HCT116 (cell line): ENCODE measurements at regions not wholly inside any gene's neighbourhood (a gene's known extent, or its start where the extent isn't known, plus 50 kb on each side); places are given as distances from the start of the nearest gene placed in this dataset.

Experiments used
- ATAC-seq: fragments of 200-7000 bp; cut with Tn5 transposase; 2 replicates; pipeline ENCODE4 v1.9.1; 2020; ENCODE audit warnings: mild to moderate bottlenecking, moderate library complexity
- BruUV-seq: library from RNA; stranded (reverse); fragments of 400-500 nt; replicated peaks from 2 replicates; lab custom pipeline; 2021; lab: Mats Ljungman, UMichigan
- CTCF ChIA-PET: fragments of 300-600 bp; sonication (Branson Sonifier 250); formaldehyde crosslinking; loops from one replicate; lab custom pipeline; 2021; ENCODE audit warnings: antibody characterized with exemption; lab: Charles Lee
- POLR2A ChIA-PET: fragments of 300-600, 350-600 bp; sonication (Branson Sonifier 250); formaldehyde crosslinking; loops from one replicate; lab custom pipeline; 2021; ENCODE audit warnings: antibody characterized with exemption; lab: Charles Lee
- RAD21 ChIA-PET, 2 experiments: fragments of 300-600 bp; sonication (Branson Sonifier 250); formaldehyde crosslinking; loops; one replicate each; lab custom pipeline; 2023; ENCODE audit warnings: low total read pairs in 2 of 2; ENCODE audit not compliant: uncharacterized antibody in 2 of 2, unreplicated experiment in 2 of 2, low non-redundant PET in 1 of 2; lab: Charles Lee
- DNase-seq: peaks from one replicate; pipeline ENCODE4 v3.0.0-alpha.2; 2010; ENCODE audit warnings: low read depth, low spot score
- H2AFZ ChIP-seq: fragments of 200-600 bp; shearing (Covaris generic), sonication (generic); 2 replicates; pipeline ENCODE4 v1.6.1; 2017; ENCODE audit warnings: low read depth, mixed run types, mixed read lengths, antibody characterized with exemption, low read length; ENCODE audit not compliant: poor library complexity, severe bottlenecking
- H3K27ac ChIP-seq: 2 replicates; pipeline ENCODE4 v1.5.1; 2012; ENCODE audit warnings: low read depth, low read length
- H3K27me3 ChIP-seq: fragments of 200-600 bp; sonication (generic); 2 replicates; pipeline ENCODE4 v1.6.1; 2016; ENCODE audit warnings: mixed run types, low read length, mixed read lengths; ENCODE audit not compliant: insufficient read depth
- H3K36me3 ChIP-seq, 2 experiments: fragments of 200-500 bp in 1 of 2; fragments of 200-600 bp in 1 of 2; sonication (Bioruptor generic) in 1 of 2; sonication (generic) in 1 of 2; 2 replicates each; pipeline versions ENCODE4 v1.5.1 to v1.6.1; 2014 to 2016; ENCODE audit warnings: low read length in 2 of 2, inconsistent platforms in 1 of 2, mixed read lengths in 1 of 2, mixed run types in 1 of 2; ENCODE audit not compliant: insufficient read depth in 2 of 2, control insufficient read depth in 1 of 2
- H3K4me1 ChIP-seq, 2 experiments: fragments of 200-600 bp in 1 of 2; sonication (generic) in 1 of 2; 2 replicates each; pipeline versions ENCODE4 v1.5.1 to v1.6.1; 2012 to 2017; ENCODE audit warnings: low read length in 2 of 2, inconsistent platforms in 1 of 2, mild to moderate bottlenecking in 1 of 2, mixed read lengths in 1 of 2, mixed run types in 1 of 2, moderate library complexity in 1 of 2; ENCODE audit not compliant: insufficient read depth in 2 of 2, control insufficient read depth in 1 of 2
- H3K4me2 ChIP-seq: fragments of 200-600 bp; sonication (generic); 2 replicates; pipeline ENCODE4 v1.6.1; 2017; ENCODE audit warnings: mixed run types, low read length, mixed read lengths
- H3K4me3 ChIP-seq, 2 experiments: fragments of 200-600 bp in 1 of 2; sonication (generic) in 1 of 2; replicated peaks in 1 of 2; 2 replicates each; pipeline ENCODE4 v1.5.1; 2011 to 2016; ENCODE audit warnings: low read length in 2 of 2, control low read depth in 1 of 2, low read depth in 1 of 2, mild to moderate bottlenecking in 1 of 2, mixed read lengths in 1 of 2, mixed run types in 1 of 2
- H3K79me2 ChIP-seq: fragments of 200-600 bp; sonication (generic); 2 replicates; pipeline ENCODE4 v1.6.1; 2017; ENCODE audit warnings: mild to moderate bottlenecking, mixed run types, low read length, moderate library complexity, mixed read lengths; ENCODE audit not compliant: insufficient read depth
- H3K9ac ChIP-seq: fragments of 200-600 bp; sonication (generic); 2 replicates; pipeline ENCODE4 v1.6.1; 2016; ENCODE audit warnings: low read length, mixed read lengths
- H3K9me2 ChIP-seq: fragments of 200-600 bp; sonication (generic), shearing (Covaris generic); 2 replicates; pipeline ENCODE4 v1.6.1; 2017; ENCODE audit warnings: mixed run types, mild to moderate bottlenecking, moderate library complexity; ENCODE audit not compliant: insufficient read depth
- H3K9me3 ChIP-seq, 2 experiments: fragments of 200-500 bp in 1 of 2; fragments of 200-600 bp in 1 of 2; sonication (Bioruptor generic) in 1 of 2; sonication (generic) in 1 of 2; 2 replicates each; pipeline ENCODE4 v1.6.1; 2014 to 2017; ENCODE audit warnings: low read length in 2 of 2, mixed read lengths in 2 of 2, inconsistent platforms in 1 of 2, low read depth in 1 of 2, mild to moderate bottlenecking in 1 of 2, mixed run types in 1 of 2, moderate library complexity in 1 of 2; ENCODE audit not compliant: control insufficient read depth in 1 of 2, insufficient read depth in 1 of 2
- H4K20me1 ChIP-seq: fragments of 200-600 bp; sonication (generic), shearing (Covaris generic); 2 replicates; pipeline ENCODE4 v1.6.1; 2017; ENCODE audit warnings: mixed run types, mild to moderate bottlenecking, moderate library complexity; ENCODE audit not compliant: insufficient read depth
- CBX3 ChIP-seq: IDR thresholded peaks from 2 replicates; pipeline ENCODE4 v1.6.1; 2012; ENCODE audit warnings: low read depth
- CEBPB ChIP-seq: IDR thresholded peaks from 2 replicates; pipeline ENCODE4 v1.6.1; 2012; ENCODE audit warnings: low read depth
- ELF1 ChIP-seq: IDR thresholded peaks from 2 replicates; pipeline ENCODE4 v1.6.1; 2012; ENCODE audit warnings: low read depth, borderline replicate concordance
- EZH2 ChIP-seq: fragments of 200-600 bp; sonication (generic); IDR thresholded peaks from 2 replicates; pipeline ENCODE4 v1.6.1; 2017; ENCODE audit warnings: antibody characterized with exemption, mixed run types
- FOSL1 ChIP-seq: IDR thresholded peaks from 2 replicates; pipeline ENCODE4 v1.6.1; 2012; ENCODE audit warnings: low read depth
- JUND ChIP-seq: IDR thresholded peaks from 2 replicates; pipeline ENCODE4 v1.6.1; 2012
- MAX ChIP-seq: IDR thresholded peaks from 2 replicates; pipeline ENCODE4 v1.6.1; 2012
- POLR2A ChIP-seq: IDR thresholded peaks from 2 replicates; pipeline ENCODE4 v1.7.0; 2011; ENCODE audit warnings: borderline replicate concordance; ENCODE audit not compliant: insufficient read depth, insufficient read length; ENCODE audit errors: extremely low read depth
- SP1 ChIP-seq: IDR thresholded peaks from 2 replicates; pipeline ENCODE4 v1.6.1; 2012; ENCODE audit warnings: low read depth
- SRF ChIP-seq: IDR thresholded peaks from 2 replicates; pipeline ENCODE4 v1.6.1; 2012; ENCODE audit warnings: low read depth
- YY1 ChIP-seq: IDR thresholded peaks from 2 replicates; pipeline ENCODE4 v1.6.1; 2011; ENCODE audit warnings: low read length, low read depth, moderate library complexity, mild to moderate bottlenecking; ENCODE audit not compliant: insufficient replicate concordance; ENCODE audit errors: extremely low read depth
- ZFX ChIP-seq: fragments of 450-650 bp; IDR thresholded peaks from 2 replicates; pipeline ENCODE4 v1.6.1; 2017
- intact Hi-C: fragments of 100-400 bp; cut with micrococcal nuclease; formaldehyde crosslinking; loops from 2 replicates; pipeline ENCODE4 v1.10.0; 2022
- TF ChIP-seq, protein P1 (sequence below), 3 experiments: fragments of 200-600 bp in 1 of 3; sonication (generic) in 1 of 3; IDR thresholded peaks in 2 of 3; conservative IDR thresholded peaks in 1 of 3; 2 replicates each; pipeline ENCODE4 v1.5.1; 2012 to 2017; ENCODE audit warnings: low read depth in 2 of 3, low read length in 2 of 3, antibody characterized with exemption in 1 of 3, borderline replicate concordance in 1 of 3, control low read depth in 1 of 3, mild to moderate bottlenecking in 1 of 3, mixed read lengths in 1 of 3, mixed run types in 1 of 3, moderate library complexity in 1 of 3; ENCODE audit not compliant: insufficient read depth in 1 of 3
- TF ChIP-seq, protein P2 (sequence below): IDR thresholded peaks from 2 replicates; pipeline ENCODE4 v1.6.1; 2011; ENCODE audit warnings: mild to moderate bottlenecking, low read length, moderate library complexity; ENCODE audit not compliant: insufficient replicate concordance; ENCODE audit errors: extremely low read depth

- DNase-seq (no peak), ATAC-seq (peak; percentile 79)
- H3K36me3 ChIP-seq, result no peaks in the 10 kb centered on the region
- ChIA-PET POLR2A (no interaction called here), CTCF (no interaction called here), RAD21 (no interaction called here)
- peaks cover 3 to 38% of the 10 kb centered on the region in 2 experiments; a peak in 3 of 4 replicates for H3K4me1 ChIP-seq
- peak overlapping the region; percentile 60 for H2AFZ ChIP-seq
- TF ChIP-seq SP1 (peak; percentile 13; the same call in 1 of the 2 replicates), ELF1 (no peak), CBX3 (no peak), JUND (peak; percentile 24; the same call in 1 of the 2 replicates), CEBPB (no peak), SRF (no peak), MAX (no peak), YY1 (no peak), EZH2 (no peak), FOSL1 (peak; percentile 40; the same call in 1 of the 2 replicates), POLR2A (no peak), ZFX (no peak)
- TF ChIP-seq, protein P1, sequence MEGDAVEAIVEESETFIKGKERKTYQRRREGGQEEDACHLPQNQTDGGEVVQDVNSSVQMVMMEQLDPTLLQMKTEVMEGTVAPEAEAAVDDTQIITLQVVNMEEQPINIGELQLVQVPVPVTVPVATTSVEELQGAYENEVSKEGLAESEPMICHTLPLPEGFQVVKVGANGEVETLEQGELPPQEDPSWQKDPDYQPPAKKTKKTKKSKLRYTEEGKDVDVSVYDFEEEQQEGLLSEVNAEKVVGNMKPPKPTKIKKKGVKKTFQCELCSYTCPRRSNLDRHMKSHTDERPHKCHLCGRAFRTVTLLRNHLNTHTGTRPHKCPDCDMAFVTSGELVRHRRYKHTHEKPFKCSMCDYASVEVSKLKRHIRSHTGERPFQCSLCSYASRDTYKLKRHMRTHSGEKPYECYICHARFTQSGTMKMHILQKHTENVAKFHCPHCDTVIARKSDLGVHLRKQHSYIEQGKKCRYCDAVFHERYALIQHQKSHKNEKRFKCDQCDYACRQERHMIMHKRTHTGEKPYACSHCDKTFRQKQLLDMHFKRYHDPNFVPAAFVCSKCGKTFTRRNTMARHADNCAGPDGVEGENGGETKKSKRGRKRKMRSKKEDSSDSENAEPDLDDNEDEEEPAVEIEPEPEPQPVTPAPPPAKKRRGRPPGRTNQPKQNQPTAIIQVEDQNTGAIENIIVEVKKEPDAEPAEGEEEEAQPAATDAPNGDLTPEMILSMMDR (IDR thresholded peaks at IDR 0.05 in 2 of 3, conservative IDR thresholded peaks at IDR 0.05 in 1 of 3; ENCODE audit: borderline replicate concordance in 1 of 3, insufficient read depth in 1 of 3, low read depth in 2 of 3, low read length in 2 of 3), result no peak
- TF ChIP-seq, protein P2, sequence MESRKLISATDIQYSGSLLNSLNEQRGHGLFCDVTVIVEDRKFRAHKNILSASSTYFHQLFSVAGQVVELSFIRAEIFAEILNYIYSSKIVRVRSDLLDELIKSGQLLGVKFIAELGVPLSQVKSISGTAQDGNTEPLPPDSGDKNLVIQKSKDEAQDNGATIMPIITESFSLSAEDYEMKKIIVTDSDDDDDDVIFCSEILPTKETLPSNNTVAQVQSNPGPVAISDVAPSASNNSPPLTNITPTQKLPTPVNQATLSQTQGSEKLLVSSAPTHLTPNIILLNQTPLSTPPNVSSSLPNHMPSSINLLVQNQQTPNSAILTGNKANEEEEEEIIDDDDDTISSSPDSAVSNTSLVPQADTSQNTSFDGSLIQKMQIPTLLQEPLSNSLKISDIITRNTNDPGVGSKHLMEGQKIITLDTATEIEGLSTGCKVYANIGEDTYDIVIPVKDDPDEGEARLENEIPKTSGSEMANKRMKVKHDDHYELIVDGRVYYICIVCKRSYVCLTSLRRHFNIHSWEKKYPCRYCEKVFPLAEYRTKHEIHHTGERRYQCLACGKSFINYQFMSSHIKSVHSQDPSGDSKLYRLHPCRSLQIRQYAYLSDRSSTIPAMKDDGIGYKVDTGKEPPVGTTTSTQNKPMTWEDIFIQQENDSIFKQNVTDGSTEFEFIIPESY, result no peak
- no peaks in the 10 kb centered on the region for H4K20me1 ChIP-seq
- 0 out of 2 replicates have a peak overlapping the region, but pooled peaks have one; percentile 10 for H3K27ac ChIP-seq
- BruUV-seq, result no TSS peak
- 0 out of 2 replicates have a peak overlapping the region, but pooled peaks have one; percentile 0 for H3K9ac ChIP-seq
- H3K27me3 ChIP-seq, result no peaks in the 10 kb centered on the region
- no peak overlapping the region for H3K4me3 ChIP-seq
- no peaks in the 10 kb centered on the region for H3K79me2 ChIP-seq
- peak overlapping the region; percentile 44 for H3K4me2 ChIP-seq
- H3K9me3 ChIP-seq, result no peaks in the 10 kb centered on the region
- H3K9me2 ChIP-seq, result no peaks in the 10 kb centered on the region
- intact Hi-C loops, result no loop called here
Measured at GRCh38 chr9:38186404-38187115, 117.5 kb upstream of the SHB start.
